HG03039 (cell line): ENCODE measurements at regions not wholly inside any gene's neighbourhood (a gene's known extent, or its start where the extent isn't known, plus 50 kb on each side); places are given as distances from the start of the nearest gene placed in this dataset.

ENCODE experiments used
- ATAC-seq: cut with Tn5 transposase; IDR thresholded peaks from one replicate; pipeline ENCODE4 v1.9.1; 2021; ENCODE audit warnings: mild to moderate bottlenecking, moderate library complexity; ENCODE audit not compliant: unreplicated experiment

DNA sequence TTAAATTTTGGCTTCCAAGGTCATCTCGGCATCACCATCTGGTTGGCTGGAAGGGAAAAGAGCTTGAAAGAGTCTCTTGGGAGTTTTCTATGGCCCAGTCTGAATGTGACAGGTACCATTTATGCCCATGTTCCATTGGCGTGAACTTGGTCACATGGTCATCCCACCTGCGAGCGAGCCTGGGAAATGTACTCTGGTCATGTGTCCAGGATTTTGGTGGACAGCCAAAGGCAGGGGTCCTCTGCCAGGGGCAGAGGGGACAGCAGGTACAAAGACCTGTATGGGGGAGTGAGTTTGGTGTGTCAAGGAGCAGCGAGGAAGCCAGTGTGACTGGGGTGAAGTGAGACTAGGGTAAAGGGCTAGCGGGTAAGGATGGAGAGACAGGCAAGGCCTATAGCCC is 112.6 kb downstream of the CDC5L start:
- ATAC-seq: no peak

DNA sequence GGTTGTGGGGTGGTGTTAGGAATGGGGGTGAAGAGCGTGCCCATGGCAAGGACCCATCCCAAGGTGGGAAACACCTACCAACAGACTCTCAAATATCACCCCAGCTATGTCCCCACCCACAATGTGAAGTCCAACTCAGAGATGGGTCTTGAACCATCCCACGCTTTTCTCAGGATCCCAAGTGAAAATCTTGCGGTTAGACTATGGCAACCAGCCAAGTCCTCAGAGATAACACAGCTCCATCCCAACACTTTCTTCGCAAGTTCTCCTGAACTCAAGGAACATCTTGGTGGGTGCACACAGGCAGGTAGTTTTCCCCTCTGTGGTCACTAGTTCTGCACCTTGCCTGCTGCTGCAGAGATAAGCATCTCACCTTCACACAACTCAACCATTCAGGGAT is 116.0 kb downstream of the CDC5L start:
- ATAC-seq: no peak

DNA sequence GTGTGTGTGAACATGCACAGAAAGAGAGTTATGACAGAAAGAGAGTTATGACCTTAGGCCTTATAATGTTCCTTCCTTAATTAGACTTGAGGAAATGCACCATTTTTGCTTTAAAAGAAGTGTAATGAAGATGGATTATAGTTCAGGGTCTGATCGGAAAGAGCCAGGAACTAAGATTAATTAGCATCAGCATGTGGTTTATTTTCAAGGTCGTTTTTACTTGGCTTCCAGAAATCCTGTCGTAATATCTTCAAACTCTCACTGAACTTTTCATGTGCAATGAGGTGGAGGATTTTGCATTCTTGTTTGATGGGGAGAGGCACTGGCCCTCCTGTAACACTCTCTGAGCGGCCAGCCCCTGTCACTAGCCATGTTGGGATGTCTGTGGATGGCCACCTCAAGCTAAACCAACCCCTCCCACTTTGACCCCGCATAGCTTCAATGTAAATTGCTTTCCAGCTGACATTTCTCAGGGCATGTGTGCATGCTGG is 116.8 kb downstream of the CDC5L start:
- no peak for ATAC-seq

DNA sequence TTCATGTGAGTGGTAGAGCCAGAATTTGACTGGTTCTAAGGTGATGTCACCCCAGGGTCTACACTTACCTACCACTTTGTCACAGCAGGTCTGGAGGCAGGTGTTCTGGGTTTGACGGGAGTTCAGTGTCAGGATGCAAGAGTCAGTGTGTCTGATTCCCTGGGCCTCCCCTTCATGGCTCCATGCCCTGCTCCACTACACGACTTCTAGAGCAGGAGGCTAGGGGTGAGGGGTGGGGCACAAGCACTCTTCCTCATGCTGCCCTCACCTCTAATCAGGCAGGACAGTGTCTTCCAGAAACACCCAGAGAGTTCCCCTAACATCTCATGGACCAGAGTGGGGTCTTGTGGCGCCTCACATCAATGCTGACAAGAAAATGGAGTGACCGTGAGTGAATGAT is 118.2 kb downstream of the CDC5L start:
- no peak for ATAC-seq

DNA sequence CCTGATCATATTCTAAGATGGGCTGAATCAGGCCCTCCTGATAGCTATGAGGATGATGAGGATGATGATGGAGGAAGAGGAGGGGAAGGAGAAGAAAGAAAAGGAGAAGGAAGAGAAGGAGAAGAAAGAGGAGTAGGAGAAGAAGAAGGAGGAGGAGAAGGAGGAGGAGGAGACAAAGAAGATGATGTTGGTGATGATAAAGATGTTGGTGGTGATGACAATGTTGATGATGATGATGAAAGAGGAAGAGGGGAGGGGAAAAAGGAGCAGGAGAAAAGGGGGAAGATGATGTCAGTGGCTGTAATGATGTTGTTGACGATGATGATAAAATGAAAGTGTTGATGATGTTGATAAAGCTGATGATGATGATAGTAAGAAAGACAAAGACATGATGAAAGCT is 119.5 kb downstream of the CDC5L start:
- no peak for ATAC-seq

DNA sequence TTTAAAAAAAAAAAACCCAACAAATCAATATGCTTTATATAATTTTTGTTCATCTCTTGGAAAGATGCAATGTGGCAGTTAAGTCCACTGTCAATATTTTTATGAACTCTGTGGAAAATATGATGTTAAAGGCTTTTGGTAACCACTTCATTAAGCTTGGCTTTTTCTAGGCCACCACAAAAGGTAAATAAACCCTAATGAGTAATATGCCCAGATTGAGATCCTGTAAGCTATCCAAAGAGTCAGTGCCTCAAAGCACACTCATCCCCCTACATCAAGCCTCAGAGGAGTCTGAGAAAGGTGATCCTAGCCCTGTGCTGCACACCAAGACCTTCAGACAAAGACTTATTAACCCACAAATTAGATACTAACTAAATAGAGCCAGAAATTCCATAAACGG is 121.1 kb downstream of the CDC5L start:
- ATAC-seq: no peak

DNA sequence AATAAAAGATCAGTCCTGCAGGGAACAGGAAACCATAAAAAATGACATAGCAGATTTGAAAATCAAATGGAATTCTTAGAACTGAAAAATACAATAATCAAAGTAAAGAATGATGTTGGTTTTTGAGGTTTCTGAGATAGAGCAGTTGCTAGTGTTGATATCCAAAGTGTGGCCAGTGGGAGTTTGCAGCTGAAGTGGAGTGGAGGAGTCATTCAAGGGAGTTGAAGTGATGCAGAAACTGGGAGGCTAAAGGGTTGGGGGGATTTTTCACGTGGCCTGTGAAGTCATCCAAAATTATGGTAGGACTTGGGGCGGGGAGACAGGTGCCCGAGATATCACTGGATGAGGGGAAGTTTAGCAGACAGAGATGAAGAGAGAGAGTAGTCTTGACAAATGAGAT is 123.6 kb downstream of the CDC5L start:
- ATAC-seq: no peak

DNA sequence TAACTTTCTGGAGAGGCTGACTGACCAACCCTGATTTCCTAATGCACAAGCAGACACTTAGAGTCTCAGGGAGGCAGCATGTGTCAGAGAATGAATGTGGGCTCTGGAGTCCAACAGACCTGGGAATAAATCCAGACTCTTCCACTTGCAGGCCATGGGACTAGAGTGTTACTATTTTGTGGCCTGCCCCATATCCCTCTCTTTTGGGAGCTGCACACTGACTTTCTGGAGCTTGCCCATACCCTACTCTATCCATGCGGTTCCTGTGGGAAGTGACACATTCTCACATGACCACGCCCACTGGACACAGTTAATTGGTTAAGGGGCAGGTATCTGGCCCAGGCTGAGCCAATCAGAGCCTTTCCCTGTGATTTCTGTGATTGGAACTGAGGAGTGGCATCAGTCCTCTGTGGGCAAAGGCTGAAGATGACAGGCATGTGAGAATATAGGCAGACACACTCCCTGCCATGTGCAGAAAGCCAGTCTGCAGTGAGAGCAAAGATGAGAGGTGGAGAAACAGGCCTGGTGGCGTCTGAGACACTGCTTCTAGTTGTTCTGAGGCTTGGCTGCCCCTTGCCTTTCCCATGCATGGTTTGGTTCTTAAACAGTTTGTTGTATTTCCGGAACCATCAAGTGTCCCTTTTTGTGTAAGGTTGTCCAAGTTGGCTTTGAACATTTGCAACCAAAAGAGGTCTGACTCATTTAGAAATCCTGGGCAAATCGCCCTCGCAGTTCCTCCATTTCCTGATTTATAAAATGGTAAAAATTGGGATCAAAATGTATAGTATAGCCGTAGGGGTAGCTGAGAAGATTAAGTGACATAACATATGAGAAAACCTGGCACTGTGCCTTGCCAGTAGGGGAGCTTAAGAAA is 125.6 kb downstream of the CDC5L start:
- no peak for ATAC-seq

DNA sequence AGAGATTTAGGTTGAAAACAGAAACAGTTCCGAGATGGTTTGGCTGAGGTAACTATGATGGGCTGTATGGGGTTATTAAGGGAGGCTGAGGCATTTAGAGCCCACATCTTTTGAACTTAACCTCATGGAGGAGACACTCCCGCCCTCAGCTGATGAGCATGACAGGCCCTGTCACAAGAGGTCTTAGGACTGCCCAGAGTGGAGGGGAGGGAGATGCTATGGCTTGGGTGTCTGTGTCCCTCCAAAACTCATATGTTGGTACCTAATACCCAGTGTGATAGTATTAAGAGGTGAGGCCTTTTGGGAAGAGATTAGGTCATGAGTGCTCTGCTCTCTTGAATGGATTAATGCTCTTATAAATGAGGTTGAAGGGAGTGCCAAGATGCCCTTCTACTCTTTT is 126.6 kb downstream of the CDC5L start:
- ATAC-seq: no peak

DNA sequence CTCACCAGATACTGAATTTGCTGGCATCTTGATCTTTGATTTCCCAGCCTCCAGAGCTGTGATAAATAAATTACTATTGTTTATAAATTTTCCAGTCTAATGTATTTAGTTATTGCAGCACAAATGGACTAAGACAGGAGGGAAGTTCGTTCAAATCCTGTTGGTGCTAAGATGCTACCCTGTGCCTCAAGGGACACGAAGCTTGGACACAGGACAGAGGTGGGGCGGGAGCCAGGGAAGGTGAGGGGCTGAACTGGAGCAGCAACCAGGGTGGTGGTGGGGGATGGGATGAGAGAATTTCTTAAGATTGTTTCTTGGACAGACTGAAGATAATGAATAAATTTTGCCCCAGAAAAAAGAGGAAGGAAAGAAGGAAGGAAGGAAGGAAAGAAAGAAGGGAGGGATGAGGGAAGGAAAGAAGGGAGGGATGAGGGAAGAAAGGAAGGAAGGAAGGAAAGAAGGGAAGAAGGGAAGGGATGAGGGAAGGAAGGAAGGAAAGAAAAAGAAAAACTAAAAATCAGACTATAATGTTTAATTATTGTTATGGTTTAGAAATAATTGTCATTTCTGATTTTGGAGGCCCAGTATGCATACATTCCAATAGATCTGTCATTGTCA is 127.2 kb downstream of the CDC5L start:
- ATAC-seq: no peak

DNA sequence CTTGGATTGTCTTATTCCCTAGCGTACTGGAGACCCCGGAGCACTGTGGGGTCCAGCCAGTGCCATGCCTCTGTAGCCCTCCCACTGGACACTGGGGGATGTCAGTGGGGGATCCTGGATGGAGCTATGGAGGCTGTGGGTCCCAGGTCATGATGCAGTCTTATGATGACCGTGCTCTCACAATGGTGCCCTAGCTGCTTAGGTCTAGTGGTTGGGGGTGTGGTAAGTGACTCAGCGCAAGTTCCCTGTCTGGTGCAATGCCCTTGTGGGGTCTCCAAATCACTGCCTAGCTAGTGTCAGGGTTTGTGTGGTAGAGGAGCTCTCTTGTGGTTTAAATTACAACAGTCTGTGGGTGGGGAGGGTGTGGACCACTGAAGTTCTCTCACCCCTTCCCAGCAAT is 135.4 kb downstream of the CDC5L start:
- no peak for ATAC-seq

DNA sequence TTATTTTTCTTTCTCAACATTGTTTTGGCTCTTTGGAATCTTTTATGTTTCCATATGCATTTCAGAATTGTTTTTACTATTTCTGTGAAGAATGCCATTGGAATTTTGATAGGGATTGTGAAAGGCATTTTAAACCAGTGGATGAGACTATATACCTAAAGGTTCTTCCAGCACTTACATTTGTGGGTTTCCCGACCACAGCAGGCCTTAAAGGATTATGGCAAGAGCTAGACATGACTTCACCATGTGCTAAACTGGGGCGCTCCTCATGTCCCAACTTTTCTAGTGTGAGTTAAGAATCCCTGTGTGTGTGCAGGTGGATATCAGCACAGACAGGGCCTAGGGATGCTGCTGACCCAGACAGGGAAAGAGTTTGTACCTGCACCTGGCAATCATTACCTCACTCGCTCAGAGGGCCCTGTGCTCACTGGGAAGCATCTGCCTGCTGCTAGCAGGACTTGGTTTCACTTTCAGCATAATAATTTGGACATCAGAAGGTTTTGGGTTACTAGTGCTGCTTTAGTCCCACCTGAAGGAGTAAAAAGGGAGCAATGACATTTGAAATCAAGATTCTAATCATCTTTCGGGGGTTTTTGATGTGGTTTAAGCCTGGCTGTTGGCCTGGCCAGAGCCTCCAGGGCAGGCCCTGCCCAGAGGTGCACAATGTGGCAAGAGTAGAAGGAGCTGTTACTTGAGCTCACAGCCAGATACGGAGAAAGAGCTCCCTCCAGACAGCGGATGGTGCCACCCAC is 137.1 kb downstream of the CDC5L start:
- no peak for ATAC-seq

DNA sequence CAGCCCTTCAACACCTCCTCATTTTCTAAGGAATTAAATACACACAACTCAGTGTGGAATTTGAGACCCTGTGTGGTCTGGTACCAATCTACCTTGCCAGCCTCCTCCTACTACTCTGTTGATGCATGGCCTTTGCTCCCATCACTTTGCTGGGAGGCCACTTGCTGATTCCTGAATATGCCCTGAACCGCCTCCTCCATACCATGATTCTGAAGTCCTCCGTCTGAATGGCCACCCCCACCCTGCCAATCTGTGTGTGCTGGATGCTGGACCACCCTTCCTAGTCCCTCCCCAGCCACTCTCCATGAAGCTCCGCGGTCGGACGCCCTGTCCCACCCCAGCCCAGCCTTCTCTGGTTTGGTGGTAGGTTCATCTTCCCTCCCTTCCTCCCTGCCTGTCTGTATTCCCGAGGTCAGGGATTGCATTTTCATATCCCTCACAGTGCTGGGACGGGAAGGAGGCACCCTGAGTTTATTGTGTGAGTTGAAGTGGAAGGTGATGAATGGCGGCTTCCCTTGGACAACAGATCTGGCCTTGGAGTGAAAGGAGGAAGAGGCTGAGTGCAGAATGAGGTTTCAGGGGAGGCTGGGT is 138.3 kb downstream of the CDC5L start:
- ATAC-seq: no peak

DNA sequence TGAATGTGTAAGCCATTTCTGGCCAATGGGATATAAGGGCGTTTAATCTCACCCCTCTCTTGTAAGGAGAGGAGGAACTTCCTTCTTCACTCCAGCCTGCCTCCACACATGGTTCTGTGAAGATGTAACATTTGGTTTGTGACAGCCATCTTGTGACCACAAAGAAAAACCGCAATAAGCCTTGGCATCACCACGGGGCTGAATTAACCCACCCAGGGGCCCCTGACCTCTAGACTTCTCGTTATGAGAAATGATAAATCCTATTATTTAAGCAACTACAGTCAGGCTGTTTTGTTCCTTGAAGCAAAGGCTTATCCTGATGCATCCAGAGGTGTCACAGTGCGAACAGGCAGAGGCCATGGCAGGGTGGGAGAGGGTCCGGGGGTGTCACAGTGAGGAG is 139.7 kb downstream of the CDC5L start:
- ATAC-seq: no peak

DNA sequence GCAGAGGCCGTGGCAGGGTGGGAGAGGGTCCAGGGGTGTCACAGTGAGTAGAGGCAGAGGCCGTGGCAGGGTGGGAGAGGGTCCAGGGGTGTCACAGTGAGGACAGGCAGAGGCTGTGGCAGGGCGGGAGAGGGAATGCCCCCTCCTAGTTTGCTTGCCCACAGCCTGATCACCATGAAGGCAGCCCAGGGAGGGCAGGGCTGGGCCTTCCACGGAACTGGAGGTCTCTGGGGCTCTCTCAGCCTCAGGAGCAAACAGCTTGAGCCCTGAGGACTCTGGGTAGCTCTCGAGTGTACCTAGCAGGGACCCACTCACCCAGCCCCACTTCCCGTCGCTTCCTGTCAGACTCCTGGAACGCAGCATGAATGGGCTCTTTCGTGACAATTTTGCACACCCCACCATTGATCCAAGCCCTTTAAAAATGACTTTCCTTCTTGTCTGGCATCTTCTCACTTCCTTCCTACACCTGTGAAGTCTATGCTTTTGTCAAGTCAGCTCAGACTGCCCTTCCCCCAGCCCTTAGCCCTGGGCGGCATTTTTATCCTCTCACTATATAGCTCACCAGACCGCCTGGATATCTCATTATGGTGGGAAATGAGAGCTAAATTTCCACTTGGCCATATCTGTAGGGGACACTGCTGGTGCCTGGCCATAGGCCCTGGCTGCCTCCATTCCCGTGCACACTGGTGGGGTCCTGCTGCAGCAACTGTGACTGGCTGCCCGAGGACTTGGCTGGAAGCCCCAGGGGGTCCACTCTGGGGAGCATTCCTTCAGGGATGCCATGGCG is 140.3 kb downstream of the CDC5L start:
- ATAC-seq: no peak

DNA sequence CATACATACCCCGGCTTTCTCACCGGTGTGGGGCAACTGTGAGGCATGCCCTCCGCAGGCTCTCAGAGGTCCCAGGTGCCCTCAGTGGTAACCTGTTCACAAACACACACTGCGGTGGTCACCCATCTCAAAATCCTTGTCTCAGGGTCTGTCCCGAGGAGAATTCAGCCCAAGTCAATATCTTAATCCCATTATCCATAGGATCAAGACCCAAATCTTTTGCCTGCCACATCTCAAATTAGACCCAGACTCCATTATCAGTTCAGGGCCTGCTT is 140.8 kb downstream of the CDC5L start:
- no peak for ATAC-seq

DNA sequence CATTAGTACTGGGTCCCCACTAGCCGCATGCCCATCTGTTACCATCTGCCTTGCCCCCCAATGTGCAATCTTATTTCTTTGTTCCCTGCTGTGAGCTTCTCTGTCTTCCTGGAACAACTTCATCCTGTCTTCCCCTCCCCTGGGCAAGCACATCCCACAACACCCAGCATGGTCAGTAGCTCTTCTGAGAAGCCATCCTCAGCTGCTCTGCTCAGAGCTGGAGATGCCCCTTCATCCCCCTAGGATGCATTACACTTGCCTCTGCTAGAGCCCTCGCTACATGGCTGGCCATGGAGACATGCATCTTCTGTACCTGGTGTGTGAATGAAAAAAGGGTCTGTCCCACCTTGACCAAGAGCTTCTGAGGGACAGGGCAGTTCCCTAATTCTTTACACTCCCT is 141.2 kb downstream of the CDC5L start:
- ATAC-seq: no peak

DNA sequence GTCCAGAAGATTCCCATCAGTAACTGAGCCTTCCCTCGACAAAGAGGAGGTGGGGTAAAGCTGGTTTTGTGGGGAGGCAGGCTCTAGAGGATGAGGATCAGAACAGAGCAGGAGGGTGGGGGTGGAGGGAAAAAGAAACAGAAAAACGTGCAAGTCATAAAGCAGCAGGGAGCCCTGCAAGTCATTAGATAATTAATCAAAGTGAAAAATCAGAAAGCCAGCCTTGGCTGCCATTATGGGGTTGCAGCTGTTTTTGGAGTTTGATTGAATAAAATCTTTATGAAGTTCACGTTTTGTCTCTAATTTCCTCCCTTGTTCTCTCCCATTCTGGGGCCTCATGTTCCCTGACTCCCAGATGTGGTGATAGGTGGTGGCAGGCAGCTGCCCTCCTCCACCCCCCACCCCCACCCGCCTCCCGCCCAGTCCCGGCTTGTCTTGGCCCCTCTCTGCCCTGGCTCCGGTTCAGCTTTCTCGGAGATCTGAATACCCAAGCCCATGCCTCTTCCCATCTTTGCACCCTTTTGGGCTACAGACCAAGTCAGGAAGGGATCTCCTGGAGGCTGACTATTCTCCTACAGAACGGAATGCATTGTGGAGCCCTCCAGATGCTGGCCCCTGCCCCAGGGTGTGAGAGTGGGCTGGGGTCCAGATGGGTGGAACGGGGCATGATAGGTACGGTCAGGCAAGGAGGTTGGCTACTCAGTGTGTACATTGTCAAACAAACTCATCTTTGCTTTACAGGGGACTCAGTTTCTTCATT is 141.8 kb downstream of the CDC5L start:
- ATAC-seq: no peak

DNA sequence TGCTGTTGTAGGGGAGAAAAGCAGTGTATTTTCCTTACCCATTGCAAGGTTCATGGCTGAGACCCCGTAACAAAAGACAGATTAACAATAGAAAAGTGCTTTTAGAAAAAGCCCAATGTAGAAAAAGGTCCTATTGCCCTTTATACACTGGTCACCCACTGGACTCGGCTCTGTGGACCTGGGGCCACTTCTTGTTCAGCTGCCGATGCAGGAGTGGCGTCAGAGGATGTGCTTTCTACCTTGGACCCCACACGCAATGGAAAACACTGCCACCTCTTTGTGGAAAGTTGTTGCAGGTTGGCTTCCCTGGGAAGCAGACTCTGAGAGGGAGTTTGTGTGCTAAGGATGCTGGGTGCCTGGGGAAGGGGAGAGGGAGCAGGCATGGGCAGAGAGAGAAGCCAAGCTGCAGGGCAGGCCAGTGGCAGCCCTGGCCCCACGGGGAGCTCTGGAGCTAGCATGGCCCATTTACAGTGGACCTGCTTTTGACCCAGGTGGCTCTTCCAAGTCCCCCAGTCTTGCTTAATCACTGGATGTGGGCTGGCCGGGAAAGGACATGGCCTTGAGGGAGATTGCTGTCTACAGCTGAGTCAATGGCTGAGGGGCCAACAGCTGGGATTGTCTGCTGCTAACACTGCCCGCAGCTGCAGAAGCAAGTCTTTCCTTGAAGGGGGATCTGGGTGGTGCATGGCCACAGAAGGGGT is 142.9 kb downstream of the CDC5L start:
- no peak for ATAC-seq

DNA sequence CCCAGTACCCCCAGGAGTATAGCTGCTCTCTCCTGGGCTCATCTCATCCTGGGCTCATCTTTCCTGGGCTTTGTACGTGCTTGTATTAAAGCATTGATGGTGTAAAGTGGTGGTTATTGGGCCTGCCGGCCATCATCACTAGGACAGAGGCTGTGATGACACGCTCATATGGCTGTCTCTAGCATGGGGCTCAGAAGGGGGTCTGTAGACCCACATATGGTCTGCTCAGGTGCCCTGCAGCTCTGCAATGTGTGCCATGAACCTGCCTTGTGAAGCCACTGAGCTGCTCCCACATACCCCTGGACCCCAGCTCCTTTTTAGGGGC is 143.4 kb downstream of the CDC5L start:
- ATAC-seq: no peak
